ENCODE measurements at regions not wholly inside any gene's neighbourhood (a gene's known extent, or its start where the extent isn't known, plus 50 kb on each side); places are given as distances from the start of the nearest gene placed in this dataset.

DNA sequence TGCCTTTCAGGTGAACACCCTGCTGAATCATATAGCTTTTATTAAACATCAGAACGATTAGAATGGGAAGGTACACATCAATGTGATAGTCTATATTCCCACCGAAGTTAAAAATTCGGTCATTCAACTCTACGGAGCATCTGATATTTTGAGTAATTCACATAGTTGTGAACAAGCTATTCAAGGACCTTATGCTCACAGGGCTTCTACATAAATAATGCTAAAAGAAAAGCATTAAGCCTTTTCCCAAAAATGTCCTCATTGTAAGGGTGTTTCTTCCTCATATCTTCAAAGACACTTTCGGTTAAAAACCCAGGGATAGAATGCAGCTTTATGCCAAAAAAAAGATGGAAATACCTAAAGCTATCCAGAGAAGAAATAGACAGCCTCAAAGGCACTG is 79.7 kb upstream of the EDNRA start:
- Histone ChIP-seq H3K27me3 (ENCODE audit: insufficient read depth, poor library complexity, severe bottlenecking) (no peaks in the 10 kb centered on the region), H3K27ac (replicated peaks) (no peak overlapping the region), H3K4me3 (replicated peaks; ENCODE audit: insufficient read depth, low read length) (no peak overlapping the region)
- DNase-seq (ENCODE audit: low read depth in 1 of 2, low spot score in 1 of 2) = no peak
- no peak for TF ChIP-seq POLR2AphosphoS5 (IDR thresholded peaks at IDR 0.05; ENCODE audit: low read depth)
- no peak for TF ChIP-seq SPI1 (IDR thresholded peaks at IDR 0.05; ENCODE audit: borderline replicate concordance, low read depth)
- TF ChIP-seq, protein P1, sequence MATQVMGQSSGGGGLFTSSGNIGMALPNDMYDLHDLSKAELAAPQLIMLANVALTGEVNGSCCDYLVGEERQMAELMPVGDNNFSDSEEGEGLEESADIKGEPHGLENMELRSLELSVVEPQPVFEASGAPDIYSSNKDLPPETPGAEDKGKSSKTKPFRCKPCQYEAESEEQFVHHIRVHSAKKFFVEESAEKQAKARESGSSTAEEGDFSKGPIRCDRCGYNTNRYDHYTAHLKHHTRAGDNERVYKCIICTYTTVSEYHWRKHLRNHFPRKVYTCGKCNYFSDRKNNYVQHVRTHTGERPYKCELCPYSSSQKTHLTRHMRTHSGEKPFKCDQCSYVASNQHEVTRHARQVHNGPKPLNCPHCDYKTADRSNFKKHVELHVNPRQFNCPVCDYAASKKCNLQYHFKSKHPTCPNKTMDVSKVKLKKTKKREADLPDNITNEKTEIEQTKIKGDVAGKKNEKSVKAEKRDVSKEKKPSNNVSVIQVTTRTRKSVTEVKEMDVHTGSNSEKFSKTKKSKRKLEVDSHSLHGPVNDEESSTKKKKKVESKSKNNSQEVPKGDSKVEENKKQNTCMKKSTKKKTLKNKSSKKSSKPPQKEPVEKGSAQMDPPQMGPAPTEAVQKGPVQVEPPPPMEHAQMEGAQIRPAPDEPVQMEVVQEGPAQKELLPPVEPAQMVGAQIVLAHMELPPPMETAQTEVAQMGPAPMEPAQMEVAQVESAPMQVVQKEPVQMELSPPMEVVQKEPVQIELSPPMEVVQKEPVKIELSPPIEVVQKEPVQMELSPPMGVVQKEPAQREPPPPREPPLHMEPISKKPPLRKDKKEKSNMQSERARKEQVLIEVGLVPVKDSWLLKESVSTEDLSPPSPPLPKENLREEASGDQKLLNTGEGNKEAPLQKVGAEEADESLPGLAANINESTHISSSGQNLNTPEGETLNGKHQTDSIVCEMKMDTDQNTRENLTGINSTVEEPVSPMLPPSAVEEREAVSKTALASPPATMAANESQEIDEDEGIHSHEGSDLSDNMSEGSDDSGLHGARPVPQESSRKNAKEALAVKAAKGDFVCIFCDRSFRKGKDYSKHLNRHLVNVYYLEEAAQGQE (IDR thresholded peaks at IDR 0.05; ENCODE audit: insufficient replicate concordance, low read depth) = no peak
- TF ChIP-seq, protein P2, sequence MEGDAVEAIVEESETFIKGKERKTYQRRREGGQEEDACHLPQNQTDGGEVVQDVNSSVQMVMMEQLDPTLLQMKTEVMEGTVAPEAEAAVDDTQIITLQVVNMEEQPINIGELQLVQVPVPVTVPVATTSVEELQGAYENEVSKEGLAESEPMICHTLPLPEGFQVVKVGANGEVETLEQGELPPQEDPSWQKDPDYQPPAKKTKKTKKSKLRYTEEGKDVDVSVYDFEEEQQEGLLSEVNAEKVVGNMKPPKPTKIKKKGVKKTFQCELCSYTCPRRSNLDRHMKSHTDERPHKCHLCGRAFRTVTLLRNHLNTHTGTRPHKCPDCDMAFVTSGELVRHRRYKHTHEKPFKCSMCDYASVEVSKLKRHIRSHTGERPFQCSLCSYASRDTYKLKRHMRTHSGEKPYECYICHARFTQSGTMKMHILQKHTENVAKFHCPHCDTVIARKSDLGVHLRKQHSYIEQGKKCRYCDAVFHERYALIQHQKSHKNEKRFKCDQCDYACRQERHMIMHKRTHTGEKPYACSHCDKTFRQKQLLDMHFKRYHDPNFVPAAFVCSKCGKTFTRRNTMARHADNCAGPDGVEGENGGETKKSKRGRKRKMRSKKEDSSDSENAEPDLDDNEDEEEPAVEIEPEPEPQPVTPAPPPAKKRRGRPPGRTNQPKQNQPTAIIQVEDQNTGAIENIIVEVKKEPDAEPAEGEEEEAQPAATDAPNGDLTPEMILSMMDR (IDR thresholded peaks at IDR 0.05; ENCODE audit: insufficient read depth, low read length) = no peak
- no peak for TF ChIP-seq GABPA (IDR thresholded peaks at IDR 0.05; ENCODE audit: low read depth)

DNA sequence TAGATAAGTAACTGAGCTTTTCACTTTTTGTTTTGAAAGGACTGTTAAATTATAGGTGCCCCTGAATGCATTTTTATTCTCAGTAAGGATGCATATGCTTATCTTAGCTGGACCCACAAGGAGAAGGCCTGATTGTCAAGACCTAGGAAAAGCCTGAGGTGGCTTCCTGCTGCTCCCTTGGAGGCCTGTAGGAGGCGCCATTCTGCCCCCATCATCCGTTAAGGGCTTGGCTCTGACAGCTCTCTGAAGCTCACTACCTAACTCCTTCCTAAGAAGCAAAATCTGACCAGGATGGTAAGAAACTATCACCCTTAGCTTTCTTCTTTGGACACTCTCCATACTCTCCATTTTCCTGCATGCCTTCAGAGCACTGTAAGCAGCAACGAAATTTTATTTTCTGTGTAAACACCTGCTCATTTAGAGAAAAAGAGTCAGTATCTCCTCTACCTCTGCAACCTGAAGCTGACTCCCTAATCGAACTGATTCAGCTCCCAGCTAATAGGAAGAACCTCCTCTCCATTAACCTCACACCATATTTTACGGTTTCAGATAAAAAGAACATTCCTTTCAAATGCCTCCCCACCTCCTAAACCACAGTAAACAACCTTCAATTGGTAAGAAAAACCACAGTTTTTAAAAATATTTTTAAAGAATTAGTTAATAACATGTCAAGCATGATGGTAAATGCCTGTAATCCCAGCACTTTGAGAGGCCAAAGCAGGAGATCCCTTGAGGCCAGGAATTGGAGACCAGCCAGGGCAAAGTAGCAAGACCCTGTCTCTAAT is 73.4 kb upstream of the EDNRA start:
- DNase-seq (ENCODE audit: low read depth in 1 of 2, low spot score in 1 of 2) = no peak
- H3K27ac ChIP-seq (replicated peaks) = no peak overlapping the region
- no peak overlapping the region for H3K4me3 ChIP-seq (replicated peaks; ENCODE audit: insufficient read depth, low read length)
- no peaks in the 10 kb centered on the region for H3K27me3 ChIP-seq (ENCODE audit: insufficient read depth, poor library complexity, severe bottlenecking)
- TF ChIP-seq SPI1 (IDR thresholded peaks at IDR 0.05; ENCODE audit: borderline replicate concordance, low read depth) (no peak), POLR2AphosphoS5 (IDR thresholded peaks at IDR 0.05; ENCODE audit: low read depth) (no peak), GABPA (IDR thresholded peaks at IDR 0.05; ENCODE audit: low read depth) (no peak)
- TF ChIP-seq, protein P2 (IDR thresholded peaks at IDR 0.05; ENCODE audit: insufficient read depth, low read length) = no peak
- TF ChIP-seq, protein P1 (IDR thresholded peaks at IDR 0.05; ENCODE audit: insufficient replicate concordance, low read depth) = no peak

DNA sequence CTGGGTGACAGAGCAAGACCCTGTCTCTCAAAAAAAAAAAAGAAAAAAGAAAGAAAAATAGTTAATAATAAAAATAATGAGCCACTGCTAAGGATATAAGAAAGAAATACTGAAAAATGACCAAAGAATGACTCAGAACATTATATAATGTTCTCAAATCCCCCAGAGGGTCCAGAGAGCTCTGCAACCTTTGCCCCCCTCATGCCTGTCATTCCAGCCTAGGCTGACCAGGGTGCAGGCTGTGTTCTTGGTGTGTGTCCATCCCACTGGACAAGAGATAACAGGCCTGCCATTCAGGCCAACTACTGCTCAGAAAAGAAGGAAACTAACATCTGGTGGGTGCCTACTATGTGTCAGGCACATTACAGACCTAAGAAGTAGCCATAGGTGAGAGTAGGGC is 72.7 kb upstream of the EDNRA start:
- no peak for DNase-seq (ENCODE audit: low read depth in 1 of 2, low spot score in 1 of 2)
- TF ChIP-seq, protein P1 (IDR thresholded peaks at IDR 0.05; ENCODE audit: insufficient replicate concordance, low read depth) = no peak
- TF ChIP-seq, protein P2 (IDR thresholded peaks at IDR 0.05; ENCODE audit: insufficient read depth, low read length) = no peak
- TF ChIP-seq POLR2AphosphoS5 (IDR thresholded peaks at IDR 0.05; ENCODE audit: low read depth) (no peak), GABPA (IDR thresholded peaks at IDR 0.05; ENCODE audit: low read depth) (no peak), SPI1 (IDR thresholded peaks at IDR 0.05; ENCODE audit: borderline replicate concordance, low read depth) (no peak)
- Histone ChIP-seq H3K27ac (replicated peaks) (no peak overlapping the region), H3K4me3 (replicated peaks; ENCODE audit: insufficient read depth, low read length) (no peak overlapping the region), H3K27me3 (ENCODE audit: insufficient read depth, poor library complexity, severe bottlenecking) (no peaks in the 10 kb centered on the region)
